ENCODE measurements at regions not wholly inside any gene's neighbourhood (a gene's known extent, or its start where the extent isn't known, plus 50 kb on each side); places are given as distances from the start of the nearest gene placed in this dataset.

GRCh38 chr10:117942226-117942625 lies 104.5 kb downstream of the RAB11FIP2 start:
- H3K4me3 ChIP-seq (ENCODE audit: control insufficient read depth, low read depth, low read length) = no peak overlapping the region
- no peak for DNase-seq (ENCODE audit: low read depth)
- TF ChIP-seq, protein P1, sequence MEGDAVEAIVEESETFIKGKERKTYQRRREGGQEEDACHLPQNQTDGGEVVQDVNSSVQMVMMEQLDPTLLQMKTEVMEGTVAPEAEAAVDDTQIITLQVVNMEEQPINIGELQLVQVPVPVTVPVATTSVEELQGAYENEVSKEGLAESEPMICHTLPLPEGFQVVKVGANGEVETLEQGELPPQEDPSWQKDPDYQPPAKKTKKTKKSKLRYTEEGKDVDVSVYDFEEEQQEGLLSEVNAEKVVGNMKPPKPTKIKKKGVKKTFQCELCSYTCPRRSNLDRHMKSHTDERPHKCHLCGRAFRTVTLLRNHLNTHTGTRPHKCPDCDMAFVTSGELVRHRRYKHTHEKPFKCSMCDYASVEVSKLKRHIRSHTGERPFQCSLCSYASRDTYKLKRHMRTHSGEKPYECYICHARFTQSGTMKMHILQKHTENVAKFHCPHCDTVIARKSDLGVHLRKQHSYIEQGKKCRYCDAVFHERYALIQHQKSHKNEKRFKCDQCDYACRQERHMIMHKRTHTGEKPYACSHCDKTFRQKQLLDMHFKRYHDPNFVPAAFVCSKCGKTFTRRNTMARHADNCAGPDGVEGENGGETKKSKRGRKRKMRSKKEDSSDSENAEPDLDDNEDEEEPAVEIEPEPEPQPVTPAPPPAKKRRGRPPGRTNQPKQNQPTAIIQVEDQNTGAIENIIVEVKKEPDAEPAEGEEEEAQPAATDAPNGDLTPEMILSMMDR (IDR thresholded peaks at IDR 0.05; ENCODE audit: control insufficient read depth, insufficient read depth, low read depth, low read length, missing control alignments) = no peak

DNA sequence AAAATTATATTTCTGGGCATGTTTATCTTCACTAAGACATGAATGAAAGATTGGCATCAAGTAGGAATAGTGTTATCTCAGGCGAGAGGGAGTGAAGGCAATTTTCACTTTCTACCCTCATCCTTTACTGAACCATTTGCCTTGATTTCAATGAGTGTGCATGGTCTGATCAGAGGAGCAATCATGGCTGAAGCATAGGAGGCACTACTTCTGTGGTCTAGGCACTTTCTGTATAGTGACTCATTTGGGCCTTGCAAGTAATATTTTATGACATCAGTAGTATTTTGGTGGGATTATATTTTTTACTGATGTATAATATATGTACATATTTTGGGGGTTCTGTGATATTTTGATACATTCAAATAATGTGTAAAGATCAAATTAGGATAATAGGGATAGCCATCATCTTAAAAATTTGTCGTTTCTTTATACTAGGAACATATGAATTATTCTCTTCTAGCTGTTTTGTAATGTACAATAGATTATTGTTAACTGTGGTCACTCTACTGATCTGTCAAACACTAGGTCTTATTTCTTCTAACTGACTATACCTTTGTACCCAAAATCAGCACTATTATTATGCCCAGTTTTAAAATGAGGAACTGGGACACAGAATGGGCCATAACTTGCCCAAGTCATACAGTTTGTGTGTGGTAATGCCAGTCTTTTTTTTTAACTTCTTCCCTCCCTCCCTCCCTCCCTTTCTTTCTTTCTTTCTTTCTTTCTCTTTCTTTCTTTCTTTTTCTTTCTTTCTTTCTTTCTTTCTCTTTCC lies 101.9 kb downstream of the RAB11FIP2 start:
- TF ChIP-seq, protein P1 (IDR thresholded peaks at IDR 0.05; ENCODE audit: control insufficient read depth, insufficient read depth, low read depth, low read length, missing control alignments) = no peak
- no peak overlapping the region for H3K4me3 ChIP-seq (ENCODE audit: control insufficient read depth, low read depth, low read length)
- DNase-seq (ENCODE audit: low read depth) = no peak

DNA sequence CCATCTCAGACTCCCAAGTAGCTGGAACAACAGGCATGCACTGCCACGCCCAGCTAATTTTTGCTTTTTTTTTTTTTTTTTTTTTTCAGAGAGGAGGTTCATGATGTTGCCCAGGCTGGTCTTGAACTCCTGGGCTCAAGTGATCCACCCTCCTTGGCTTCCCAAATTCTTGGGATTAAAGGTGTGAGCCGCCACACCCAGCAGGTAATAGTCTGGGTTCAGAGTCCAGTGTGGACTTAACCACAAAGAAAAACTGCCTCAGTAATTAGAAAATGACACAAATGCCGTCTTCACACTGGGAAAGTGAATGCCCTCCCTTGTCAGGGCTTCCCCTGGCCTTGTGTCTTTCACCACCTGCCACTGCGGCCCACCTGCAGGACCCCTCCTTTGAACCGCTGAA lies 101.1 kb downstream of the RAB11FIP2 start:
- TF ChIP-seq, protein P1 (IDR thresholded peaks at IDR 0.05; ENCODE audit: control insufficient read depth, insufficient read depth, low read depth, low read length, missing control alignments) = no peak

GRCh38 chr10:117946525-117947070 lies 100.1 kb downstream of the RAB11FIP2 start:
- DNase-seq (ENCODE audit: low read depth) = no peak
- H3K4me3 ChIP-seq (ENCODE audit: control insufficient read depth, low read depth, low read length) = no peak overlapping the region
- TF ChIP-seq, protein P1 (IDR thresholded peaks at IDR 0.05; ENCODE audit: control insufficient read depth, insufficient read depth, low read depth, low read length, missing control alignments) = no peak

More for the DNA sequence above, 101.1 kb downstream of the RAB11FIP2 start:
- no peak for DNase-seq (ENCODE audit: low read depth)
- H3K4me3 ChIP-seq (ENCODE audit: control insufficient read depth, low read depth, low read length) = no peak overlapping the region

GRCh38 chr10:117948493-117948892 lies 98.2 kb downstream of the RAB11FIP2 start:
- no peak overlapping the region for H3K4me3 ChIP-seq (ENCODE audit: control insufficient read depth, low read depth, low read length)
- TF ChIP-seq, protein P1 (IDR thresholded peaks at IDR 0.05; ENCODE audit: control insufficient read depth, insufficient read depth, low read depth, low read length, missing control alignments) = no peak
- no peak for DNase-seq (ENCODE audit: low read depth)

- TF ChIP-seq, protein P1 (IDR thresholded peaks at IDR 0.05; ENCODE audit: control insufficient read depth, insufficient read depth, low read depth, low read length, missing control alignments) = no peak
- no peak for DNase-seq (ENCODE audit: low read depth)
- H3K4me3 ChIP-seq (ENCODE audit: control insufficient read depth, low read depth, low read length) = no peak overlapping the region
These were observed 96.3 kb downstream of the RAB11FIP2 start for GRCh38 chr10:117950408-117950807.
